WTC11 (cell line): ENCODE measurements at regions not wholly inside any gene's neighbourhood (a gene's known extent, or its start where the extent isn't known, plus 50 kb on each side); places are given as distances from the start of the nearest gene placed in this dataset.

Experiments
- ATAC-seq: fragments of 200-7000 bp; cut with Tn5 transposase; 2 replicates; pipeline ENCODE4 v1.10.0; 2021; ENCODE audit warnings: mild to moderate bottlenecking, moderate library complexity
- CTCF ChIA-PET: fragments of 300-600 bp; sonication (Branson Sonifier 250); formaldehyde crosslinking; loops from one replicate; lab custom pipeline; 2021; ENCODE audit warnings: antibody characterized with exemption; lab: Charles Lee
- POLR2A ChIA-PET: fragments of 350-600 bp; sonication (Branson Sonifier 250); formaldehyde crosslinking; loops from one replicate; lab custom pipeline; 2021; ENCODE audit warnings: antibody characterized with exemption; lab: Charles Lee
- DNase-seq: peaks from one replicate; pipeline ENCODE4 v3.0.0; 2021; ENCODE audit warnings: low spot score
- H3K27ac Mint-ChIP-seq: 2 replicates; pipeline ENCODE4 v1.8.0; 2021; ENCODE audit warnings: mixed read lengths
- H3K27me3 Mint-ChIP-seq: 2 replicates; pipeline ENCODE4 v1.8.0; 2021; ENCODE audit warnings: low read depth, mild to moderate bottlenecking, moderate library complexity, mixed read lengths
- H3K36me3 Mint-ChIP-seq: 2 replicates; pipeline ENCODE4 v1.8.0; 2021; ENCODE audit warnings: mixed read lengths
- H3K4me1 Mint-ChIP-seq: 2 replicates; pipeline ENCODE4 v1.8.0; 2022; ENCODE audit warnings: mixed read lengths
- H3K4me3 Mint-ChIP-seq: 2 replicates; pipeline ENCODE4 v1.8.0; 2021; ENCODE audit warnings: mild to moderate bottlenecking, moderate library complexity, mixed read lengths
- H3K9me3 Mint-ChIP-seq: 2 replicates; pipeline ENCODE4 v1.8.0; 2021; ENCODE audit warnings: mixed read lengths
- ATF1 ChIP-seq: sonication (generic); formaldehyde crosslinking; IDR thresholded peaks from 2 replicates; pipeline ENCODE4 v1.8.1; 2023; ENCODE audit warnings: mild to moderate bottlenecking, moderate library complexity, missing genetic modification reagents
- CBFB ChIP-seq: sonication (generic); formaldehyde crosslinking; IDR thresholded peaks from 2 replicates; pipeline ENCODE4 v1.8.1; 2022; ENCODE audit warnings: mild to moderate bottlenecking, low read depth, missing genetic modification reagents
- ELF4 ChIP-seq: sonication (generic); formaldehyde crosslinking; IDR thresholded peaks from 2 replicates; pipeline ENCODE4 v1.8.1; 2022; ENCODE audit warnings: low read depth, mild to moderate bottlenecking, moderate library complexity, missing genetic modification reagents
- GRHL2 ChIP-seq: fragments of 250-450 bp; sonication (Bioruptor Pico); IDR thresholded peaks from 2 replicates; pipeline ENCODE4 v1.8.0; 2022; ENCODE audit warnings: mild to moderate bottlenecking, moderate library complexity; ENCODE audit not compliant: insufficient replicate concordance, severe bottlenecking
- NFYB ChIP-seq: sonication (generic); formaldehyde crosslinking; conservative IDR thresholded peaks from 2 replicates; pipeline ENCODE4 v1.8.0; 2022; ENCODE audit warnings: low read depth, missing genetic modification reagents
- NR2C2 ChIP-seq: sonication (generic); formaldehyde crosslinking; IDR thresholded peaks from 2 replicates; pipeline ENCODE4 v1.8.0; 2022; ENCODE audit warnings: mild to moderate bottlenecking, missing genetic modification reagents
- NR3C1 ChIP-seq: sonication (generic); formaldehyde crosslinking; conservative IDR thresholded peaks from 2 replicates; pipeline ENCODE4 v1.8.1; 2023; ENCODE audit warnings: low read depth, mild to moderate bottlenecking, missing genetic modification reagents
- SMAD4 ChIP-seq: sonication (generic); formaldehyde crosslinking; IDR thresholded peaks from 2 replicates; pipeline ENCODE4 v1.8.0; 2022; ENCODE audit warnings: mild to moderate bottlenecking, missing genetic modification reagents
- SP1 ChIP-seq: sonication (generic); formaldehyde crosslinking; conservative IDR thresholded peaks from 2 replicates; pipeline ENCODE4 v1.8.1; 2022; ENCODE audit warnings: missing genetic modification reagents
- TP53 ChIP-seq: sonication (generic); formaldehyde crosslinking; IDR thresholded peaks from 2 replicates; pipeline ENCODE4 v1.8.1; 2023; ENCODE audit warnings: mild to moderate bottlenecking, missing genetic modification reagents
- USF2 ChIP-seq: sonication (generic); formaldehyde crosslinking; IDR thresholded peaks from 2 replicates; pipeline ENCODE4 v1.8.1; 2023; ENCODE audit warnings: mild to moderate bottlenecking, missing genetic modification reagents, moderate library complexity
- ZBTB21 ChIP-seq: sonication (generic); formaldehyde crosslinking; IDR thresholded peaks from 2 replicates; pipeline ENCODE4 v1.8.1; 2023; ENCODE audit warnings: mild to moderate bottlenecking, missing genetic modification reagents, borderline replicate concordance
- ZBTB43 ChIP-seq: sonication (generic); formaldehyde crosslinking; IDR thresholded peaks from 2 replicates; pipeline ENCODE4 v1.8.1; 2023; ENCODE audit warnings: mild to moderate bottlenecking, missing genetic modification reagents
- ZNF138 ChIP-seq: sonication (generic); formaldehyde crosslinking; conservative IDR thresholded peaks from 2 replicates; pipeline ENCODE4 v1.8.1; 2022; ENCODE audit warnings: mild to moderate bottlenecking, moderate library complexity, missing genetic modification reagents
- ZNF263 ChIP-seq: sonication (generic); formaldehyde crosslinking; IDR thresholded peaks from 2 replicates; pipeline ENCODE4 v1.8.1; 2022; ENCODE audit warnings: low read depth, mild to moderate bottlenecking, moderate library complexity, missing genetic modification reagents
- ZNF396 ChIP-seq: fragments of 250-450 bp; sonication (Bioruptor Pico); IDR thresholded peaks from 2 replicates; pipeline ENCODE4 v1.8.0; 2021; ENCODE audit warnings: mild to moderate bottlenecking, moderate library complexity, borderline replicate concordance
- ZNF423 ChIP-seq: fragments of 250-450 bp; sonication (Bioruptor Pico); IDR thresholded peaks from 2 replicates; pipeline ENCODE4 v2.1.2; 2022; ENCODE audit warnings: mild to moderate bottlenecking, moderate library complexity
- ZNF671 ChIP-seq: fragments of 250-450 bp; sonication (Bioruptor Pico); IDR thresholded peaks from 2 replicates; pipeline ENCODE4 v1.8.0; 2021; ENCODE audit warnings: mild to moderate bottlenecking
- ZSCAN18 ChIP-seq: fragments of 250-450 bp; sonication (Bioruptor Pico); IDR thresholded peaks from 2 replicates; pipeline ENCODE4 v2.1.2; 2022; ENCODE audit warnings: mild to moderate bottlenecking, moderate library complexity
- TF ChIP-seq, protein P1 (sequence below): sonication (generic); formaldehyde crosslinking; IDR thresholded peaks from 2 replicates; pipeline ENCODE4 v1.8.1; 2022; ENCODE audit warnings: mild to moderate bottlenecking, missing genetic modification reagents, moderate library complexity, borderline replicate concordance
- TF ChIP-seq, protein P2 (sequence below): fragments of 250-450 bp; sonication (Bioruptor Pico); IDR thresholded peaks from 2 replicates; pipeline ENCODE4 v1.9.0; 2021; ENCODE audit warnings: moderate library complexity, mild to moderate bottlenecking, inconsistent platforms, borderline replicate concordance
- TF ChIP-seq, protein P3 (sequence below): fragments of 250-450 bp; sonication (Bioruptor Pico); IDR thresholded peaks from 2 replicates; pipeline ENCODE4 v1.9.0; 2021; ENCODE audit warnings: mild to moderate bottlenecking
- TF ChIP-seq, protein P4 (sequence below): fragments of 200-600 bp; IDR thresholded peaks from 2 replicates; pipeline ENCODE4 v1.8.0; 2022; ENCODE audit warnings: antibody characterized with exemption

- DNase-seq = no peak
- H3K27me3 Mint-ChIP-seq = no peaks in the 10 kb centered on the region
- ChIA-PET POLR2A (interaction anchor here (0.7 kb wide), 1 partner anchor 1497 kb away, joined by 7 read pairs; no protein-coding TSS in a partner anchor), CTCF (no interaction called here)
- H3K36me3 Mint-ChIP-seq = no peaks in the 10 kb centered on the region
- no peaks in the 10 kb centered on the region for H3K9me3 Mint-ChIP-seq
- ATAC-seq = no peak
- H3K4me3 Mint-ChIP-seq = no peak overlapping the region
- TF ChIP-seq NFYB (CRISPR knock-in tag) (no peak), ZSCAN18 (CRISPR knock-in tag) (no peak), ZNF263 (CRISPR knock-in tag) (no peak), USF2 (CRISPR knock-in tag) (no peak), GRHL2 (CRISPR knock-in tag) (no peak), ZBTB21 (CRISPR knock-in tag) (no peak), TP53 (CRISPR knock-in tag) (no peak)
- H3K27ac Mint-ChIP-seq = peak overlapping the region; percentile 22
- peaks cover 19% of the 10 kb centered on the region for H3K4me1 Mint-ChIP-seq
Measured at GRCh38 chr13:68748038-68748437, 1359.6 kb upstream of the ATXN8OS start.

DNA sequence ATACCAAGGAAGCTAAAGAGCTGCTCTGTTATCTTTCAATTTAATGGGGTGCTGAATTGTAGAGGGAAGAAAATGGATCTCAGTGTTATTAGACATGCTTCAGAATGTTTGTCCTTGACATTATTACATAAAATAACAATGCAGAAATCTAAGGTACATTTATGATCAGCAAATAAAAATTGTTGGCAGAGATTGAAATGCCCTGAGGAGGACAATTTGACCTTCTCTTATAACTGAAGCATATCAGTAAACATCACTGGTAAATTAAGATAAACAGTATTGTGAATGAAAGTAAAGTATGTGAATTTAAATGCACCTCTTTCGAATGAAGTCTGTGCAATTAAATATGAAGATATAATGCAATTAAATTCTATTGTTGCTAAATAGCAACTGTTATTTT is 1362.1 kb upstream of the ATXN8OS start:
- H3K4me3 Mint-ChIP-seq = no peak overlapping the region
- no peak for TF ChIP-seq NR3C1
- no peak for TF ChIP-seq ELF4 (CRISPR knock-in tag)
- TF ChIP-seq SMAD4 (CRISPR knock-in tag) = no peak
- TF ChIP-seq, protein P1, sequence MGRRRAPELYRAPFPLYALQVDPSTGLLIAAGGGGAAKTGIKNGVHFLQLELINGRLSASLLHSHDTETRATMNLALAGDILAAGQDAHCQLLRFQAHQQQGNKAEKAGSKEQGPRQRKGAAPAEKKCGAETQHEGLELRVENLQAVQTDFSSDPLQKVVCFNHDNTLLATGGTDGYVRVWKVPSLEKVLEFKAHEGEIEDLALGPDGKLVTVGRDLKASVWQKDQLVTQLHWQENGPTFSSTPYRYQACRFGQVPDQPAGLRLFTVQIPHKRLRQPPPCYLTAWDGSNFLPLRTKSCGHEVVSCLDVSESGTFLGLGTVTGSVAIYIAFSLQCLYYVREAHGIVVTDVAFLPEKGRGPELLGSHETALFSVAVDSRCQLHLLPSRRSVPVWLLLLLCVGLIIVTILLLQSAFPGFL = no peak
- no peak for TF ChIP-seq ATF1
- no peak for TF ChIP-seq CBFB (CRISPR knock-in tag)
- TF ChIP-seq, protein P2, sequence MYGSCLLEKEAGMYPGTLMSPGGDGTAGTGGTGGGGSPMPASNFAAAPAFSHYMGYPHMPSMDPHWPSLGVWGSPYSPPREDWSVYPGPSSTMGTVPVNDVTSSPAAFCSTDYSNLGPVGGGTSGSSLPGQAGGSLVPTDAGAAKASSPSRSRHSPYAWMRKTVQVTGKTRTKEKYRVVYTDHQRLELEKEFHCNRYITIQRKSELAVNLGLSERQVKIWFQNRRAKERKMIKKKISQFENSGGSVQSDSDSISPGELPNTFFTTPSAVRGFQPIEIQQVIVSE (CRISPR knock-in tag) = no peak
- no peak for TF ChIP-seq ZBTB43
- no peak for TF ChIP-seq ZNF423 (CRISPR knock-in tag)
- TF ChIP-seq ZNF396 = no peak
- TF ChIP-seq NR2C2 = no peak
- TF ChIP-seq, protein P3, sequence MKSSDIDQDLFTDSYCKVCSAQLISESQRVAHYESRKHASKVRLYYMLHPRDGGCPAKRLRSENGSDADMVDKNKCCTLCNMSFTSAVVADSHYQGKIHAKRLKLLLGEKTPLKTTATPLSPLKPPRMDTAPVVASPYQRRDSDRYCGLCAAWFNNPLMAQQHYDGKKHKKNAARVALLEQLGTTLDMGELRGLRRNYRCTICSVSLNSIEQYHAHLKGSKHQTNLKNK = no peak
- no peak for TF ChIP-seq ZNF671 (CRISPR knock-in tag)
- TF ChIP-seq, protein P4, sequence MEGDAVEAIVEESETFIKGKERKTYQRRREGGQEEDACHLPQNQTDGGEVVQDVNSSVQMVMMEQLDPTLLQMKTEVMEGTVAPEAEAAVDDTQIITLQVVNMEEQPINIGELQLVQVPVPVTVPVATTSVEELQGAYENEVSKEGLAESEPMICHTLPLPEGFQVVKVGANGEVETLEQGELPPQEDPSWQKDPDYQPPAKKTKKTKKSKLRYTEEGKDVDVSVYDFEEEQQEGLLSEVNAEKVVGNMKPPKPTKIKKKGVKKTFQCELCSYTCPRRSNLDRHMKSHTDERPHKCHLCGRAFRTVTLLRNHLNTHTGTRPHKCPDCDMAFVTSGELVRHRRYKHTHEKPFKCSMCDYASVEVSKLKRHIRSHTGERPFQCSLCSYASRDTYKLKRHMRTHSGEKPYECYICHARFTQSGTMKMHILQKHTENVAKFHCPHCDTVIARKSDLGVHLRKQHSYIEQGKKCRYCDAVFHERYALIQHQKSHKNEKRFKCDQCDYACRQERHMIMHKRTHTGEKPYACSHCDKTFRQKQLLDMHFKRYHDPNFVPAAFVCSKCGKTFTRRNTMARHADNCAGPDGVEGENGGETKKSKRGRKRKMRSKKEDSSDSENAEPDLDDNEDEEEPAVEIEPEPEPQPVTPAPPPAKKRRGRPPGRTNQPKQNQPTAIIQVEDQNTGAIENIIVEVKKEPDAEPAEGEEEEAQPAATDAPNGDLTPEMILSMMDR = no peak
- no peak for TF ChIP-seq ZNF138 (CRISPR knock-in tag)
- no peak for TF ChIP-seq SP1 (CRISPR knock-in tag)
- H3K27me3 Mint-ChIP-seq = no peaks in the 10 kb centered on the region
- CTCF ChIA-PET = no interaction called here
- DNase-seq (no peak), ATAC-seq (no peak)
- H3K9me3 Mint-ChIP-seq = no peaks in the 10 kb centered on the region
- H3K4me1 Mint-ChIP-seq = peaks cover 26% of the 10 kb centered on the region
- POLR2A ChIA-PET = no interaction called here
- H3K27ac Mint-ChIP-seq = no peak overlapping the region
- H3K36me3 Mint-ChIP-seq = no peaks in the 10 kb centered on the region
